GM12878 (cell line): ENCODE measurements at regions not wholly inside any gene's neighbourhood (a gene's known extent, or its start where the extent isn't known, plus 50 kb on each side); places are given as distances from the start of the nearest gene placed in this dataset.

ENCODE experiments used
- ATAC-seq: fragments of 200-7000 bp; cut with Tn5 transposase; 3 replicates; pipeline ENCODE4 v1.9.1; 2020; ENCODE audit warnings: mild to moderate bottlenecking, moderate library complexity
- BruUV-seq: library from RNA; stranded (reverse); fragments of 400-500 nt; replicated peaks from 2 replicates; lab custom pipeline; 2021; lab: Mats Ljungman, UMichigan
- CTCF ChIA-PET: fragments of 300-600 bp; sonication (Branson Sonifier 250); formaldehyde crosslinking; extraction: SDS; loops from one replicate; lab custom pipeline; 2021; ENCODE audit warnings: inconsistent platforms; lab: Yijun Ruan, JAX
- POLR2A ChIA-PET: fragments of 350-600 bp; formaldehyde crosslinking; extraction: SDS; loops from one replicate; lab custom pipeline; 2021; ENCODE audit warnings: inconsistent platforms; lab: Charles Lee
- RAD21 ChIA-PET: fragments of 300-600 bp; sonication (Branson Sonifier 250); formaldehyde crosslinking; loops from one replicate; lab custom pipeline; 2023; ENCODE audit warnings: antibody characterized with exemption; ENCODE audit not compliant: unreplicated experiment; lab: Charles Lee
- SMC1A ChIA-PET: fragments of 300-600 bp; sonication (Branson Sonifier 250); formaldehyde crosslinking; loops from one replicate; lab custom pipeline; 2023; ENCODE audit not compliant: unreplicated experiment, uncharacterized antibody; lab: Charles Lee
- DNase-seq: peaks from one replicate; pipeline ENCODE4 v3.0.0-alpha.2; 2011; ENCODE audit warnings: low read depth, low spot score
- FAIRE-seq: peaks from 3 replicates; lab custom pipeline; 2011; peaks lifted over from hg19 to GRCh38; lab: Jason Lieb, UNC
- H2AFZ ChIP-seq: 2 replicates; pipeline ENCODE4 v1.6.0; 2011; ENCODE audit warnings: low read depth, low read length, control low read depth; ENCODE audit not compliant: control insufficient read depth
- H3K27ac ChIP-seq: 2 replicates; pipeline ENCODE4 v1.5.1; 2011; ENCODE audit warnings: control low read depth; ENCODE audit not compliant: control insufficient read depth, insufficient read depth
- H3K27me3 ChIP-seq, 2 experiments: replicated peaks in 1 of 2; 2 replicates each; pipeline versions ENCODE4 v1.6.0 to v1.6.1; 2011; ENCODE audit warnings: low read length in 1 of 2; ENCODE audit not compliant: control insufficient read depth in 2 of 2, insufficient read depth in 2 of 2
- H3K36me3 ChIP-seq, 2 experiments: 2 replicates each; pipeline ENCODE4 v1.5.1; 2011; ENCODE audit warnings: low read length in 1 of 2; ENCODE audit not compliant: control insufficient read depth in 2 of 2, insufficient read depth in 2 of 2
- H3K4me1 ChIP-seq: 2 replicates; pipeline ENCODE4 v1.6.1; 2011; ENCODE audit warnings: mild to moderate bottlenecking, low read length, moderate library complexity, mixed read lengths; ENCODE audit not compliant: control insufficient read depth, insufficient read depth
- H3K4me2 ChIP-seq: 2 replicates; pipeline ENCODE4 v1.6.0; 2011; ENCODE audit warnings: control low read depth; ENCODE audit not compliant: control insufficient read depth, insufficient read depth
- H3K4me3 ChIP-seq: fragments of 200-600 bp; sonication (generic); 2 replicates; pipeline ENCODE4 v1.5.1; 2016
- H3K79me2 ChIP-seq: 2 replicates; pipeline ENCODE4 v1.6.0; 2011; ENCODE audit warnings: low read length; ENCODE audit not compliant: control insufficient read depth, insufficient read depth
- H3K9ac ChIP-seq: 2 replicates; pipeline ENCODE4 v1.8.0; 2011; ENCODE audit warnings: low read length, control low read depth, mixed read lengths; ENCODE audit not compliant: control insufficient read depth, insufficient read depth
- H3K9me3 ChIP-seq: replicated peaks from 3 replicates; pipeline ENCODE4 v1.5.1; 2011; ENCODE audit warnings: mild to moderate bottlenecking, low read length; ENCODE audit not compliant: control insufficient read depth, insufficient read depth
- H4K20me1 ChIP-seq: 2 replicates; pipeline ENCODE4 v1.6.0; 2011; ENCODE audit not compliant: control insufficient read depth, insufficient read depth
- PAX5 ChIP-seq: IDR thresholded peaks from 2 replicates; pipeline ENCODE4 v1.6.1; 2011; ENCODE audit warnings: low read depth, low read length, borderline replicate concordance
- POLR2A ChIP-seq: IDR thresholded peaks from 2 replicates; pipeline ENCODE4 v1.6.1; 2011; ENCODE audit warnings: low read depth, mild to moderate bottlenecking, low read length
- RAD21 ChIP-seq: IDR thresholded peaks from 2 replicates; pipeline ENCODE4 v1.6.1; 2011; ENCODE audit warnings: mild to moderate bottlenecking, low read depth, low read length, moderate library complexity; ENCODE audit not compliant: insufficient read depth
- TCF7 ChIP-seq: IDR thresholded peaks from 2 replicates; pipeline ENCODE4 v1.6.1; 2014; ENCODE audit warnings: antibody characterized with exemption, borderline replicate concordance
- YY1 ChIP-seq: IDR thresholded peaks from 2 replicates; pipeline ENCODE4 v1.6.1; 2011; ENCODE audit warnings: low read depth, mild to moderate bottlenecking, low read length
- WGBS: methylation state at CpG from one replicate; pipeline ENCODE4 v1.1.6; 2016; ENCODE audit warnings: low lambda C conversion rate; ENCODE audit not compliant: insufficient replicate concordance, insufficient coverage; ENCODE audit errors: missing lambda C conversion rate; 5-methylcytosine and 5-hydroxymethylcytosine counted together
- in situ Hi-C: fragments of 300-500 bp; cut with MboI; formaldehyde crosslinking; loops from 9 replicates; pipeline ENCODE4 v1.14.3; 2018; ENCODE audit warnings: mixed read lengths
- intact Hi-C: fragments of 100-400 bp; cut with micrococcal nuclease; formaldehyde crosslinking; loops from one replicate; pipeline ENCODE4 v1.14.2; 2022; ENCODE audit not compliant: unreplicated experiment
- TF ChIP-seq, protein P1 (sequence below): IDR thresholded peaks from 2 replicates; pipeline ENCODE4 v1.6.1; 2012; ENCODE audit warnings: low read depth, low read length, improper control_type of control experiment
- TF ChIP-seq, protein P2 (sequence below): fragments of 450-650 bp; IDR thresholded peaks from 2 replicates; pipeline ENCODE4 v1.6.1; 2016; ENCODE audit warnings: mild to moderate bottlenecking, moderate library complexity, borderline replicate concordance
- TF ChIP-seq, protein P3 (sequence below): IDR thresholded peaks from 2 replicates; pipeline ENCODE4 v1.6.1; 2012; ENCODE audit warnings: mild to moderate bottlenecking, low read depth, low read length
- TF ChIP-seq, protein P4 (sequence below): fragments of 450-650 bp; IDR thresholded peaks from 2 replicates; pipeline ENCODE4 v1.6.1; 2017; ENCODE audit warnings: mild to moderate bottlenecking, moderate library complexity
- TF ChIP-seq, protein P5 (sequence below): fragments of 450-650 bp; IDR thresholded peaks from 2 replicates; pipeline ENCODE4 v1.6.1; 2017; ENCODE audit warnings: borderline replicate concordance

DNA sequence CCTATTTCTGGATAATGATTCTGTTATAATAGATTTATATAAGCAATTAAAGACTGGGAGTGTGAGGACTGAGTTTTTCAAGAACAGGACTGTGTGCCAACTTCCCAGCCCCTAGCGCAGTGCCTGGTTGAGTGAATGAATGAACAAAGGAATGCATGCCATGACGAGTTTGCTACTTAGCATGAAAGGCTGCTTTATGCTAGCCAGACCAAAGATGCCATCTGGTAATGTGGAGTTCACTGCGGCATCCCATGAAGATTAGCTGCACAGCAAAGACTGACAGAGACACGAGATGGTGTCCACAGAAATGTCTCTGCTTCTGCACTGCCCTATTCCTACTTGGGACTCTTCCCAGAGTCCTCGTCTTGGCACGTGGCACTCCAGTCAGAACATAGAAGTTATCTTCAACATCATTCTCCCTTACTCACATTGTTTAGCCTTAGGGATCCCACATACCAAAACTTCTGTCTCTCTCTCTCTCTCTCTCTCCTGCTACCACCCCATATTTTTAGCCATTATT, 283.9 kb upstream of the CTNNB1 start:
- ChIA-PET SMC1A (no interaction called here), RAD21 (no interaction called here), CTCF (interaction anchor here (1.0 kb wide), 1 partner anchor 74 kb away, joined by 3 read pairs; no protein-coding TSS in a partner anchor), POLR2A (no interaction called here)
- DNase-seq (no peak), FAIRE-seq (no peak), ATAC-seq (no peak)
- Histone ChIP-seq H3K27me3 (no peaks in the 10 kb centered on the region), H3K36me3 (no peaks in the 10 kb centered on the region), H3K4me2 (no peak overlapping the region), H3K9ac (no peak overlapping the region), H3K4me3 (no peak overlapping the region), H2AFZ (no peak overlapping the region), H3K9me3 (no peaks in the 10 kb centered on the region), H3K4me1 (no peaks in the 10 kb centered on the region), H3K79me2 (no peaks in the 10 kb centered on the region), H3K27ac (no peak overlapping the region), H4K20me1 (no peaks in the 10 kb centered on the region)
- intact Hi-C loops (no loop called here), in situ Hi-C loops (no loop called here)
- 23% methylated on average over 6 of the region's 6 CpGs for WGBS
- BruUV-seq, result no TSS peak
- TF ChIP-seq, protein P1, sequence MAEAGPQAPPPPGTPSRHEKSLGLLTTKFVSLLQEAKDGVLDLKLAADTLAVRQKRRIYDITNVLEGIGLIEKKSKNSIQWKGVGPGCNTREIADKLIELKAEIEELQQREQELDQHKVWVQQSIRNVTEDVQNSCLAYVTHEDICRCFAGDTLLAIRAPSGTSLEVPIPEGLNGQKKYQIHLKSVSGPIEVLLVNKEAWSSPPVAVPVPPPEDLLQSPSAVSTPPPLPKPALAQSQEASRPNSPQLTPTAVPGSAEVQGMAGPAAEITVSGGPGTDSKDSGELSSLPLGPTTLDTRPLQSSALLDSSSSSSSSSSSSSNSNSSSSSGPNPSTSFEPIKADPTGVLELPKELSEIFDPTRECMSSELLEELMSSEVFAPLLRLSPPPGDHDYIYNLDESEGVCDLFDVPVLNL, result no peak
- TF ChIP-seq RAD21 (no peak), YY1 (no peak), TCF7 (no peak), PAX5 (no peak), POLR2A (no peak)
- TF ChIP-seq, protein P2, sequence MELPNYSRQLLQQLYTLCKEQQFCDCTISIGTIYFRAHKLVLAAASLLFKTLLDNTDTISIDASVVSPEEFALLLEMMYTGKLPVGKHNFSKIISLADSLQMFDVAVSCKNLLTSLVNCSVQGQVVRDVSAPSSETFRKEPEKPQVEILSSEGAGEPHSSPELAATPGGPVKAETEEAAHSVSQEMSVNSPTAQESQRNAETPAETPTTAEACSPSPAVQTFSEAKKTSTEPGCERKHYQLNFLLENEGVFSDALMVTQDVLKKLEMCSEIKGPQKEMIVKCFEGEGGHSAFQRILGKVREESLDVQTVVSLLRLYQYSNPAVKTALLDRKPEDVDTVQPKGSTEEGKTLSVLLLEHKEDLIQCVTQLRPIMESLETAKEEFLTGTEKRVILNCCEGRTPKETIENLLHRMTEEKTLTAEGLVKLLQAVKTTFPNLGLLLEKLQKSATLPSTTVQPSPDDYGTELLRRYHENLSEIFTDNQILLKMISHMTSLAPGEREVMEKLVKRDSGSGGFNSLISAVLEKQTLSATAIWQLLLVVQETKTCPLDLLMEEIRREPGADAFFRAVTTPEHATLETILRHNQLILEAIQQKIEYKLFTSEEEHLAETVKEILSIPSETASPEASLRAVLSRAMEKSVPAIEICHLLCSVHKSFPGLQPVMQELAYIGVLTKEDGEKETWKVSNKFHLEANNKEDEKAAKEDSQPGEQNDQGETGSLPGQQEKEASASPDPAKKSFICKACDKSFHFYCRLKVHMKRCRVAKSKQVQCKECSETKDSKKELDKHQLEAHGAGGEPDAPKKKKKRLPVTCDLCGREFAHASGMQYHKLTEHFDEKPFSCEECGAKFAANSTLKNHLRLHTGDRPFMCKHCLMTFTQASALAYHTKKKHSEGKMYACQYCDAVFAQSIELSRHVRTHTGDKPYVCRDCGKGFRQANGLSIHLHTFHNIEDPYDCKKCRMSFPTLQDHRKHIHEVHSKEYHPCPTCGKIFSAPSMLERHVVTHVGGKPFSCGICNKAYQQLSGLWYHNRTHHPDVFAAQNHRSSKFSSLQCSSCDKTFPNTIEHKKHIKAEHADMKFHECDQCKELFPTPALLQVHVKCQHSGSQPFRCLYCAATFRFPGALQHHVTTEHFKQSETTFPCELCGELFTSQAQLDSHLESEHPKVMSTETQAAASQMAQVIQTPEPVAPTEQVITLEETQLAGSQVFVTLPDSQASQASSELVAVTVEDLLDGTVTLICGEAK, result no peak
- TF ChIP-seq, protein P3, sequence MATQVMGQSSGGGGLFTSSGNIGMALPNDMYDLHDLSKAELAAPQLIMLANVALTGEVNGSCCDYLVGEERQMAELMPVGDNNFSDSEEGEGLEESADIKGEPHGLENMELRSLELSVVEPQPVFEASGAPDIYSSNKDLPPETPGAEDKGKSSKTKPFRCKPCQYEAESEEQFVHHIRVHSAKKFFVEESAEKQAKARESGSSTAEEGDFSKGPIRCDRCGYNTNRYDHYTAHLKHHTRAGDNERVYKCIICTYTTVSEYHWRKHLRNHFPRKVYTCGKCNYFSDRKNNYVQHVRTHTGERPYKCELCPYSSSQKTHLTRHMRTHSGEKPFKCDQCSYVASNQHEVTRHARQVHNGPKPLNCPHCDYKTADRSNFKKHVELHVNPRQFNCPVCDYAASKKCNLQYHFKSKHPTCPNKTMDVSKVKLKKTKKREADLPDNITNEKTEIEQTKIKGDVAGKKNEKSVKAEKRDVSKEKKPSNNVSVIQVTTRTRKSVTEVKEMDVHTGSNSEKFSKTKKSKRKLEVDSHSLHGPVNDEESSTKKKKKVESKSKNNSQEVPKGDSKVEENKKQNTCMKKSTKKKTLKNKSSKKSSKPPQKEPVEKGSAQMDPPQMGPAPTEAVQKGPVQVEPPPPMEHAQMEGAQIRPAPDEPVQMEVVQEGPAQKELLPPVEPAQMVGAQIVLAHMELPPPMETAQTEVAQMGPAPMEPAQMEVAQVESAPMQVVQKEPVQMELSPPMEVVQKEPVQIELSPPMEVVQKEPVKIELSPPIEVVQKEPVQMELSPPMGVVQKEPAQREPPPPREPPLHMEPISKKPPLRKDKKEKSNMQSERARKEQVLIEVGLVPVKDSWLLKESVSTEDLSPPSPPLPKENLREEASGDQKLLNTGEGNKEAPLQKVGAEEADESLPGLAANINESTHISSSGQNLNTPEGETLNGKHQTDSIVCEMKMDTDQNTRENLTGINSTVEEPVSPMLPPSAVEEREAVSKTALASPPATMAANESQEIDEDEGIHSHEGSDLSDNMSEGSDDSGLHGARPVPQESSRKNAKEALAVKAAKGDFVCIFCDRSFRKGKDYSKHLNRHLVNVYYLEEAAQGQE, result no peak
- TF ChIP-seq, protein P4, sequence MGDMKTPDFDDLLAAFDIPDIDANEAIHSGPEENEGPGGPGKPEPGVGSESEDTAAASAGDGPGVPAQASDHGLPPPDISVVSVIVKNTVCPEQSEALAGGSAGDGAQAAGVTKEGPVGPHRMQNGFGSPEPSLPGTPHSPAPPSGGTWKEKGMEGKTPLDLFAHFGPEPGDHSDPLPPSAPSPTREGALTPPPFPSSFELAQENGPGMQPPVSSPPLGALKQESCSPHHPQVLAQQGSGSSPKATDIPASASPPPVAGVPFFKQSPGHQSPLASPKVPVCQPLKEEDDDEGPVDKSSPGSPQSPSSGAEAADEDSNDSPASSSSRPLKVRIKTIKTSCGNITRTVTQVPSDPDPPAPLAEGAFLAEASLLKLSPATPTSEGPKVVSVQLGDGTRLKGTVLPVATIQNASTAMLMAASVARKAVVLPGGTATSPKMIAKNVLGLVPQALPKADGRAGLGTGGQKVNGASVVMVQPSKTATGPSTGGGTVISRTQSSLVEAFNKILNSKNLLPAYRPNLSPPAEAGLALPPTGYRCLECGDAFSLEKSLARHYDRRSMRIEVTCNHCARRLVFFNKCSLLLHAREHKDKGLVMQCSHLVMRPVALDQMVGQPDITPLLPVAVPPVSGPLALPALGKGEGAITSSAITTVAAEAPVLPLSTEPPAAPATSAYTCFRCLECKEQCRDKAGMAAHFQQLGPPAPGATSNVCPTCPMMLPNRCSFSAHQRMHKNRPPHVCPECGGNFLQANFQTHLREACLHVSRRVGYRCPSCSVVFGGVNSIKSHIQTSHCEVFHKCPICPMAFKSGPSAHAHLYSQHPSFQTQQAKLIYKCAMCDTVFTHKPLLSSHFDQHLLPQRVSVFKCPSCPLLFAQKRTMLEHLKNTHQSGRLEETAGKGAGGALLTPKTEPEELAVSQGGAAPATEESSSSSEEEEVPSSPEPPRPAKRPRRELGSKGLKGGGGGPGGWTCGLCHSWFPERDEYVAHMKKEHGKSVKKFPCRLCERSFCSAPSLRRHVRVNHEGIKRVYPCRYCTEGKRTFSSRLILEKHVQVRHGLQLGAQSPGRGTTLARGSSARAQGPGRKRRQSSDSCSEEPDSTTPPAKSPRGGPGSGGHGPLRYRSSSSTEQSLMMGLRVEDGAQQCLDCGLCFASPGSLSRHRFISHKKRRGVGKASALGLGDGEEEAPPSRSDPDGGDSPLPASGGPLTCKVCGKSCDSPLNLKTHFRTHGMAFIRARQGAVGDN, result no peak
- TF ChIP-seq, protein P5, sequence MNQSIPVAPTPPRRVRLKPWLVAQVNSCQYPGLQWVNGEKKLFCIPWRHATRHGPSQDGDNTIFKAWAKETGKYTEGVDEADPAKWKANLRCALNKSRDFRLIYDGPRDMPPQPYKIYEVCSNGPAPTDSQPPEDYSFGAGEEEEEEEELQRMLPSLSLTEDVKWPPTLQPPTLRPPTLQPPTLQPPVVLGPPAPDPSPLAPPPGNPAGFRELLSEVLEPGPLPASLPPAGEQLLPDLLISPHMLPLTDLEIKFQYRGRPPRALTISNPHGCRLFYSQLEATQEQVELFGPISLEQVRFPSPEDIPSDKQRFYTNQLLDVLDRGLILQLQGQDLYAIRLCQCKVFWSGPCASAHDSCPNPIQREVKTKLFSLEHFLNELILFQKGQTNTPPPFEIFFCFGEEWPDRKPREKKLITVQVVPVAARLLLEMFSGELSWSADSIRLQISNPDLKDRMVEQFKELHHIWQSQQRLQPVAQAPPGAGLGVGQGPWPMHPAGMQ, result no peak
